Pancreas (tissue), 10 donors: ENCODE measurements at regions not wholly inside any gene's neighbourhood (a gene's known extent, or its start where the extent isn't known, plus 50 kb on each side); places are given as distances from the start of the nearest gene placed in this dataset.
A peak's percentile ranks its signal among the peaks of the same experiment; 100 is the strongest.

ENCODE experiments used
- ATAC-seq, 4 donors: fragments of 200-7000 bp; cut with Tn5 transposase; one replicate each; pipeline versions ENCODE4 v1.8.0 to v1.9.1; 2020; ENCODE audit warnings: mild to moderate bottlenecking in 4 of 4, moderate library complexity in 4 of 4
- DNase-seq, 6 donors: peaks; one replicate each; pipeline ENCODE4 v3.0.0-alpha.2; 2020
- FAIRE-seq: peaks from 2 replicates; lab custom pipeline; 2012; peaks lifted over from hg19 to GRCh38; lab: Jason Lieb, UNC
- H3K27ac ChIP-seq, 4 donors: fragments of 200-600 bp; sonication (generic); 1 replicate in 3 of 4; 2 replicates in 1 of 4; pipeline versions ENCODE4 v1.5.0 to v1.8.0; 2020
- H3K27me3 ChIP-seq, 4 donors: fragments of 200-600 bp; one replicate each; pipeline ENCODE4 v1.8.0; 2021
- H3K36me3 ChIP-seq, 3 donors: fragments of 200-600 bp; sonication (generic) in 1 of 3; one replicate each; pipeline versions ENCODE4 v1.5.0 to v1.8.0; 2020 to 2021
- H3K4me1 ChIP-seq, 3 donors: fragments of 200-600 bp; one replicate each; pipeline ENCODE4 v1.8.0; 2021
- H3K4me3 ChIP-seq, 4 donors: fragments of 200-600 bp; sonication (generic) in 2 of 4; one replicate each; pipeline versions ENCODE4 v1.5.0 to v1.8.0; 2020 to 2021
- H3K9me3 ChIP-seq, 4 donors: fragments of 200-600 bp; one replicate each; pipeline ENCODE4 v1.8.0; 2021
- CTCF ChIP-seq, 4 donors: fragments of 200-600 bp; sonication (generic) in 3 of 4; IDR thresholded peaks; one replicate each; pipeline versions ENCODE4 v1.5.0 to v1.8.0; 2021; ENCODE audit warnings: antibody characterized with exemption in 4 of 4
- WGBS, 2 donors: extraction: QIAGEN DNeasy Blood & Tissue Kit; methylation state at CpG; one replicate each; pipeline ENCODE4 v1.1.7; 2013; 5-methylcytosine and 5-hydroxymethylcytosine counted together
- intact Hi-C, 3 donors: fragments of 100-400 bp; cut with DNase I; formaldehyde crosslinking; loops; one replicate each; pipeline versions ENCODE4 v1.11.1 to v1.14.2; 2022
- donor health status: healthy with polysubstance abuse.
- donor health status: DM: no; HTN: no; CAD: no; lungs with moderate emphysema.
- donor health status: DM: no; HTN: no; CAD: no.
- donor health status: control.
- donor health status: control.
- donor health status: Bipolar disorder and iron deficiency.
- donor health status: DM: yes; HTN: yes; CAD: no.
- donor health status: DM: no; HTN: no; CAD: no.
- donor health status: DM: no; HTN: no; CAD: no.
- donor health status: DM: yes; HTN: yes; CAD: no.

GRCh38 chr7:130926001-130926691 is 192.1 kb upstream of the KLF14 start:
- peak in 2 of 4 donors; percentile 9 to 13 for ATAC-seq
- FAIRE-seq: no peak

GRCh38 chr7:130927062-130927461 is 193.1 kb upstream of the KLF14 start:
- TF ChIP-seq CTCF (IDR thresholded peaks at IDR 0.05): no peak
- DNase-seq (no peak), FAIRE-seq (no peak), ATAC-seq (peak in 1 of 4 donors; percentile 4)
- intact Hi-C loops: no loop called here
- WGBS, 2 donors: 90 to 92% methylated on average over 5 of the region's 5 CpGs
- H3K27ac ChIP-seq: no peak overlapping the region
- no peak overlapping the region for H3K4me3 ChIP-seq
- no peaks in the 10 kb centered on the region for H3K36me3 ChIP-seq
- H3K27me3 ChIP-seq: no peaks in the 10 kb centered on the region
- H3K9me3 ChIP-seq: no peaks in the 10 kb centered on the region
- H3K4me1 ChIP-seq: peaks cover 0 to 31% (median 19%) of the 10 kb centered on the region in 3 donors

More at GRCh38 chr7:130926001-130926691, 192.1 kb upstream of the KLF14 start:
- Histone ChIP-seq H3K36me3 (no peaks in the 10 kb centered on the region), H3K27me3 (no peaks in the 10 kb centered on the region), H3K27ac (peak overlapping the region in 2 of 4 donors; percentile 16 to 67), H3K4me3 (no peak overlapping the region), H3K4me1 (peaks cover 0 to 33% (median 19%) of the 10 kb centered on the region in 3 donors), H3K9me3 (no peaks in the 10 kb centered on the region)
- DNase-seq: no peak
- WGBS, 2 donors: 81 to 86% methylated on average over 16 of the region's 16 CpGs
- TF ChIP-seq CTCF (IDR thresholded peaks at IDR 0.05): no peak
- intact Hi-C loops: no loop called here

GRCh38 chr7:130927564-130927963 is 193.6 kb upstream of the KLF14 start:
- no peaks in the 10 kb centered on the region for H3K9me3 ChIP-seq
- DNase-seq (no peak), ATAC-seq (no peak), FAIRE-seq (no peak)
- H3K4me3 ChIP-seq: no peak overlapping the region
- TF ChIP-seq CTCF (IDR thresholded peaks at IDR 0.05): no peak
- H3K27me3 ChIP-seq: no peaks in the 10 kb centered on the region
- intact Hi-C loops: no loop called here
- WGBS, 2 donors: 95% methylated on average over 9 of the region's 9 CpGs
- no peaks in the 10 kb centered on the region for H3K36me3 ChIP-seq
- H3K4me1 ChIP-seq: peaks cover 0 to 29% (median 19%) of the 10 kb centered on the region in 3 donors
- no peak overlapping the region for H3K27ac ChIP-seq

GRCh38 chr7:130929896-130930659 is 196.1 kb upstream of the KLF14 start:
- Histone ChIP-seq H3K36me3 (no peaks in the 10 kb centered on the region), H3K9me3 (no peaks in the 10 kb centered on the region), H3K4me3 (no peak overlapping the region), H3K4me1 (peaks cover 0 to 12% (median 9%) of the 10 kb centered on the region in 3 donors), H3K27ac (peak overlapping the region in 2 of 4 donors; percentile 13 to 53), H3K27me3 (no peaks in the 10 kb centered on the region)
- WGBS, 2 donors: 86 to 90% methylated on average over 4 of the region's 4 CpGs
- intact Hi-C loops: no loop called here
- DNase-seq (no peak), FAIRE-seq (no peak), ATAC-seq (peak in 3 of 4 donors; percentile 40 to 67 (median 54))
- no peak for TF ChIP-seq CTCF (IDR thresholded peaks at IDR 0.05)
